HG02759 (cell line): ENCODE measurements at regions not wholly inside any gene's neighbourhood (a gene's known extent, or its start where the extent isn't known, plus 50 kb on each side); places are given as distances from the start of the nearest gene placed in this dataset.

Experiments
- ATAC-seq: cut with Tn5 transposase; IDR thresholded peaks from one replicate; pipeline ENCODE4 v1.9.1; 2021; ENCODE audit warnings: mild to moderate bottlenecking, moderate library complexity; ENCODE audit not compliant: unreplicated experiment

- no peak for ATAC-seq
These were observed 1331.2 kb upstream of the GBE1 start for GRCh38 chr3:83092521-83093221.

- ATAC-seq = no peak
These were observed 1314.6 kb upstream of the GBE1 start for GRCh38 chr3:83076041-83076440.

GRCh38 chr3:83074485-83074884 is 1313.0 kb upstream of the GBE1 start:
- ATAC-seq = no peak

GRCh38 chr3:83065851-83066460 is 1304.5 kb upstream of the GBE1 start:
- no peak for ATAC-seq

GRCh38 chr3:83063446-83063845 is 1302.0 kb upstream of the GBE1 start:
- no peak for ATAC-seq

- ATAC-seq = no peak
These were observed 1287.1 kb upstream of the GBE1 start for GRCh38 chr3:83048556-83048955.

GRCh38 chr3:83039422-83039821 is 1278.0 kb upstream of the GBE1 start:
- no peak for ATAC-seq

GRCh38 chr3:83035704-83036010 is 1274.2 kb upstream of the GBE1 start:
- no peak for ATAC-seq

- ATAC-seq = no peak
These were observed 1273.6 kb upstream of the GBE1 start for GRCh38 chr3:83034806-83035703.

- ATAC-seq = no peak
These were observed 1271.7 kb upstream of the GBE1 start for GRCh38 chr3:83033133-83033532.

- no peak for ATAC-seq
These were observed 1261.6 kb upstream of the GBE1 start for GRCh38 chr3:83023086-83023485.

GRCh38 chr3:83011481-83011880 is 1250.0 kb upstream of the GBE1 start:
- ATAC-seq = no peak

- ATAC-seq = no peak
These were observed 1242.5 kb upstream of the GBE1 start for GRCh38 chr3:83003917-83004316.

GRCh38 chr3:83002869-83003445 is 1241.5 kb upstream of the GBE1 start:
- no peak for ATAC-seq

- no peak for ATAC-seq
These were observed 1238.3 kb upstream of the GBE1 start for GRCh38 chr3:82999777-83000176.

- ATAC-seq = no peak
These were observed 1216.9 kb upstream of the GBE1 start for GRCh38 chr3:82978368-82978767.

- no peak for ATAC-seq
These were observed 1216.4 kb upstream of the GBE1 start for GRCh38 chr3:82977871-82978270.

GRCh38 chr3:82973791-82974190 is 1212.3 kb upstream of the GBE1 start:
- no peak for ATAC-seq

- no peak for ATAC-seq
These were observed 1198.9 kb upstream of the GBE1 start for GRCh38 chr3:82960379-82960778.

- ATAC-seq = no peak
These were observed 1196.3 kb upstream of the GBE1 start for GRCh38 chr3:82957696-82958095.

GRCh38 chr3:82957079-82957478 is 1195.6 kb upstream of the GBE1 start:
- ATAC-seq = no peak

GRCh38 chr3:82954486-82954885 is 1193.0 kb upstream of the GBE1 start:
- ATAC-seq = no peak
